Astrocyte of the spinal cord (primary cell): ENCODE measurements at regions not wholly inside any gene's neighbourhood (a gene's known extent, or its start where the extent isn't known, plus 50 kb on each side); places are given as distances from the start of the nearest gene placed in this dataset.

Source experiments
- DNase-seq: peaks from one replicate; pipeline ENCODE4 v3.0.0; 2011; ENCODE audit warnings: low read depth, low spot score
- H3K4me3 ChIP-seq: 2 replicates; pipeline ENCODE4 v1.5.1; 2011; ENCODE audit warnings: low read depth, mild to moderate bottlenecking, low read length, moderate library complexity
- CTCF ChIP-seq: IDR thresholded peaks from 2 replicates; pipeline ENCODE4 v1.5.1; 2012; ENCODE audit warnings: low read depth, mild to moderate bottlenecking, low read length, inconsistent platforms
- in situ Hi-C: cut with HindIII; loops from 2 replicates; pipeline ENCODE4 v1.10.0; 2017; ENCODE audit warnings: low sequenced_read_pairs

GRCh38 chr13:85366759-85367417 lies 432.3 kb downstream of the SLITRK6 start:
- no peak for TF ChIP-seq CTCF
- DNase-seq: peak; percentile 59
- no peak overlapping the region for H3K4me3 ChIP-seq
- in situ Hi-C loops: no loop called here

- H3K4me3 ChIP-seq: no peak overlapping the region
- no peak for TF ChIP-seq CTCF
- in situ Hi-C loops: no loop called here
- DNase-seq: no peak
Observed at GRCh38 chr13:85363504-85363903, 435.7 kb downstream of the SLITRK6 start.

- no peak overlapping the region for H3K4me3 ChIP-seq
- no peak for DNase-seq
- no peak for TF ChIP-seq CTCF
- in situ Hi-C loops: no loop called here
Observed at GRCh38 chr13:85362980-85363379, 436.2 kb downstream of the SLITRK6 start.

GRCh38 chr13:85347251-85347650 lies 452.0 kb downstream of the SLITRK6 start:
- DNase-seq: peak; percentile 85
- no peak overlapping the region for H3K4me3 ChIP-seq
- TF ChIP-seq CTCF: no peak
- in situ Hi-C loops: no loop called here

GRCh38 chr13:85334187-85334586 lies 465.0 kb downstream of the SLITRK6 start:
- DNase-seq: no peak
- in situ Hi-C loops: no loop called here
- TF ChIP-seq CTCF: no peak
- H3K4me3 ChIP-seq: no peak overlapping the region

- no peak for TF ChIP-seq CTCF
- DNase-seq: no peak
- in situ Hi-C loops: no loop called here
- H3K4me3 ChIP-seq: no peak overlapping the region
Observed at GRCh38 chr13:85333506-85334020, 465.7 kb downstream of the SLITRK6 start.
